NCI-H526 (cell line): ENCODE measurements at regions not wholly inside any gene's neighbourhood (a gene's known extent, or its start where the extent isn't known, plus 50 kb on each side); places are given as distances from the start of the nearest gene placed in this dataset.
"Not testable (repeated sequence)": the region's sequence is repeated elsewhere in the genome, so short reads cannot be mapped to it uniquely, and the experiment has no call there.

Experiments
- DNase-seq, 2 experiments: peaks; one replicate each; lab custom pipeline; 2025; lab: John Stamatoyannopoulos, UW

GRCh38 chr1:144516172-144516571, 54.7 kb upstream of the NBPF15 start:
- DNase-seq: not testable (repeated sequence)

GRCh38 chr1:144516906-144517305, 55.4 kb upstream of the NBPF15 start:
- not testable (repeated sequence) for DNase-seq

GRCh38 chr1:144518439-144518838, 57.0 kb upstream of the NBPF15 start:
- not testable (repeated sequence) for DNase-seq

GRCh38 chr1:144519528-144520189, 58.2 kb upstream of the NBPF15 start:
- not testable (repeated sequence) for DNase-seq

GRCh38 chr1:144523661-144524407, 62.4 kb upstream of the NBPF15 start:
- peak; percentile 92 to 97 for DNase-seq

- not testable (repeated sequence) for DNase-seq
Observed at GRCh38 chr1:144532156-144532607, 60.5 kb upstream of the PPIAL4F start.

- not testable (repeated sequence) for DNase-seq
Observed at GRCh38 chr1:144533480-144533879, 59.2 kb upstream of the PPIAL4F start.

- DNase-seq: not testable (repeated sequence)
Observed at GRCh38 chr1:144534286-144534685, 58.4 kb upstream of the PPIAL4F start.

GRCh38 chr1:144536677-144537076, 56.0 kb upstream of the PPIAL4F start:
- DNase-seq: not testable (repeated sequence)

GRCh38 chr1:144537234-144537633, 55.5 kb upstream of the PPIAL4F start:
- DNase-seq: not testable (repeated sequence)

- DNase-seq: not testable (repeated sequence)
Observed at GRCh38 chr1:144538736-144539135, 54.0 kb upstream of the PPIAL4F start.

GRCh38 chr1:144539191-144539960, 53.3 kb upstream of the PPIAL4F start:
- DNase-seq: not testable (repeated sequence)
